Ovary (tissue), 7 donors: ENCODE measurements at regions not wholly inside any gene's neighbourhood (a gene's known extent, or its start where the extent isn't known, plus 50 kb on each side); places are given as distances from the start of the nearest gene placed in this dataset.

Source experiments
- DNase-seq, 5 donors: peaks; one replicate each; pipeline ENCODE4 v3.0.0-alpha.2; 2019 to 2020
- H3K27ac ChIP-seq, 2 donors: fragments of 200-600 bp; one replicate each; pipeline versions ENCODE4 v1.5.1 to v1.8.0; 2019 to 2022
- H3K27me3 ChIP-seq: fragments of 200-600 bp; one replicate; pipeline ENCODE4 v1.8.0; 2022
- H3K36me3 ChIP-seq: fragments of 200-600 bp; sonication (generic); one replicate; pipeline ENCODE4 v1.5.1; 2019
- H3K4me1 ChIP-seq: one replicate; pipeline ENCODE4 v1.8.1; 2013; ENCODE audit warnings: mild to moderate bottlenecking, moderate library complexity; ENCODE audit not compliant: insufficient read depth
- H3K4me3 ChIP-seq: fragments of 200-600 bp; sonication (generic); one replicate; pipeline ENCODE4 v1.5.1; 2017
- H3K9me3 ChIP-seq, 2 donors: fragments of 200-600 bp in 1 of 2; sonication (generic) in 1 of 2; one replicate each; pipeline versions ENCODE4 v1.5.1 to v1.8.1; 2013 to 2019; ENCODE audit warnings: mild to moderate bottlenecking in 1 of 2, moderate library complexity in 1 of 2
- CTCF ChIP-seq, 3 donors: fragments of 450-650 bp in 2 of 3; fragments of 200-600 bp in 1 of 3; IDR thresholded peaks; one replicate each; pipeline versions ENCODE4 v1.5.1 to v1.8.0; 2016 to 2022; ENCODE audit warnings: antibody characterized with exemption in 3 of 3, mild to moderate bottlenecking in 1 of 3
- EP300 ChIP-seq: sonication (generic); formaldehyde crosslinking; IDR thresholded peaks from one replicate; pipeline ENCODE4 v1.6.1; 2017; ENCODE audit warnings: antibody characterized with exemption
- POLR2A ChIP-seq: fragments of 450-650 bp; IDR thresholded peaks from one replicate; pipeline ENCODE4 v1.6.1; 2017; ENCODE audit warnings: antibody characterized with exemption, mild to moderate bottlenecking, moderate library complexity
- WGBS, 3 donors: extraction: QIAGEN DNeasy Blood & Tissue Kit in 1 of 3; methylation state at CpG; one replicate each; pipeline versions ENCODE4 v1.1.5 to v1.1.7; 2013 to 2017; 5-methylcytosine and 5-hydroxymethylcytosine counted together
- intact Hi-C, 4 donors: fragments of 100-400 bp; cut with DNase I; formaldehyde crosslinking; loops; one replicate each; pipeline versions ENCODE4 v1.11.0 to v1.15.1; 2022 to 2023
- donor health status: DM: no; HTN: no; CAD: no; lungs with moderate emphysema.
- donor health status: DM: no; HTN: no; CAD: no.
- donor health status: Bipolar disorder and iron deficiency.
- donor health status: DM: no; HTN: no; CAD: no.
- donor health status: DM: yes; HTN: yes; CAD: no.

GRCh38 chr5:125413496-125414274, 667.2 kb upstream of the ZNF608 start:
- intact Hi-C loops: no loop called here
- WGBS, 3 donors: 78 to 88% (median 87%) methylated on average over 3 of the region's 3 CpGs
- Histone ChIP-seq H3K36me3 (no peaks in the 10 kb centered on the region), H3K27me3 (no peaks in the 10 kb centered on the region), H3K9me3 (no peaks in the 10 kb centered on the region), H3K4me3 (no peak overlapping the region), H3K4me1 (peaks cover 6% of the 10 kb centered on the region), H3K27ac (no peak overlapping the region)
- TF ChIP-seq POLR2A: no peak
- no peak for TF ChIP-seq EP300
- DNase-seq: no peak

GRCh38 chr5:125415126-125415525, 668.7 kb upstream of the ZNF608 start:
- Histone ChIP-seq H3K9me3 (no peaks in the 10 kb centered on the region), H3K27me3 (no peaks in the 10 kb centered on the region), H3K4me3 (no peak overlapping the region), H3K36me3 (no peaks in the 10 kb centered on the region), H3K27ac (no peak overlapping the region), H3K4me1 (peaks cover 6% of the 10 kb centered on the region)
- WGBS, 3 donors: 95 to 99% (median 96%) methylated on average over 6 of the region's 6 CpGs
- DNase-seq: no peak
- no peak for TF ChIP-seq EP300
- TF ChIP-seq POLR2A: no peak
- no peak for TF ChIP-seq CTCF (IDR thresholded peaks at IDR 0.05)
- intact Hi-C loops: no loop called here

GRCh38 chr5:125416055-125416454, 669.6 kb upstream of the ZNF608 start:
- H3K4me3 ChIP-seq: no peak overlapping the region
- H3K27ac ChIP-seq: no peak overlapping the region
- intact Hi-C loops: no loop called here
- no peak for DNase-seq
- no peak for TF ChIP-seq EP300
- TF ChIP-seq CTCF (IDR thresholded peaks at IDR 0.05): no peak
- TF ChIP-seq POLR2A: no peak
- WGBS, 3 donors: 62 to 84% (median 83%) methylated on average over 2 of the region's 2 CpGs
- peaks cover 6% of the 10 kb centered on the region for H3K4me1 ChIP-seq
- no peaks in the 10 kb centered on the region for H3K9me3 ChIP-seq
- H3K27me3 ChIP-seq: no peaks in the 10 kb centered on the region
- no peaks in the 10 kb centered on the region for H3K36me3 ChIP-seq

- intact Hi-C loops: no loop called here
- TF ChIP-seq POLR2A (no peak), CTCF (IDR thresholded peaks at IDR 0.05) (no peak), EP300 (no peak)
- DNase-seq: no peak
- H3K4me3 ChIP-seq: no peak overlapping the region
- WGBS, 3 donors: 94 to 98% (median 94%) methylated on average over 2 of the region's 2 CpGs
- no peaks in the 10 kb centered on the region for H3K36me3 ChIP-seq
- H3K9me3 ChIP-seq: no peaks in the 10 kb centered on the region
- no peak overlapping the region for H3K27ac ChIP-seq
- H3K4me1 ChIP-seq: no peaks in the 10 kb centered on the region
- H3K27me3 ChIP-seq: no peaks in the 10 kb centered on the region
These were observed 674.6 kb upstream of the ZNF608 start for GRCh38 chr5:125421006-125421405.

GRCh38 chr5:125422342-125422741, 675.9 kb upstream of the ZNF608 start:
- no peaks in the 10 kb centered on the region for H3K36me3 ChIP-seq
- no peaks in the 10 kb centered on the region for H3K27me3 ChIP-seq
- no peaks in the 10 kb centered on the region for H3K4me1 ChIP-seq
- H3K9me3 ChIP-seq: no peaks in the 10 kb centered on the region
- H3K4me3 ChIP-seq: no peak overlapping the region
- DNase-seq: no peak
- no peak overlapping the region for H3K27ac ChIP-seq
- WGBS, 3 donors: 27 to 48% (median 36%) methylated on average over 5 of the region's 5 CpGs
- intact Hi-C loops: no loop called here
- TF ChIP-seq POLR2A (no peak), EP300 (no peak), CTCF (IDR thresholded peaks at IDR 0.05) (no peak)
